ENCODE measurements at regions not wholly inside any gene's neighbourhood (a gene's known extent, or its start where the extent isn't known, plus 50 kb on each side); places are given as distances from the start of the nearest gene placed in this dataset.

DNA sequence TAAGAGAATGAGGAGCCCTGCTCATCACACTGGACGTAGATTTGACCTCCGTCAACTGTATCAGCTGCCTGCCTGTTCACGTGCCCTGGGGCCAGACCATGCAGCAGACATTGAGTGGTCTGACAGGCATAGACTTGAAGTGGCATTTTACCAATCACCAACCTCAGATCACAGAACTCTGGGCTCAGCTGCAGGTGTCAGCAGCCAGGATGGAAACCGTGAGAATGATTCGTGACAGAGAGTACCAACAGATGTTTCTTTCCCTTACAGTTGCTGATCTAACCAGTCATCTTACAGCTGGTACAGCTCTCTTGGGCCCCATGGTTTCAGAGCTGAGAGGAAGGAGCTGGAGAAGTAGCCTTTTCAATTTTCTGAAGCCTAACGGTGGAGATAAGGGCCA is 148.9 kb downstream of the EN1 start:
- DNase-seq (ENCODE audit: low read depth, low spot score): no peak

DNA sequence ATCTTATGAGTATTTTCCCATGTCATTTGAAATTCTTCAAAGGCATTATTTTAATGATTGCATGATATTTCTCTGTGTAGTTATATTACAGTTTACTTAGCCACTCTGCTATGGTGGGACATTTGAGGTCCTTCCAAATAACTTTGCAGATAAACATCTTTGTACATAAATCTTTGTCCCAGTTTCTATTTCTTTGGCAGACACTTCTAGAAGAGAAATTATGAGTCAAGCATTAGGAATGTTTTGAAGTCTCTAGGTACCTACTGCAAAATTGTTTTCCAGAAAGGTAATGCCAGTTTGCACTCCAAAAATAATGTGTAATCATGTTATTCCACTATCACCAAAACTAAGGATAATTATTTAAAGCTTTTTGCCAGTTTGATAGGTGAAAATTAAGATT is 149.7 kb downstream of the EN1 start:
- DNase-seq (ENCODE audit: low read depth, low spot score): peak; percentile 54

GRCh38 chr2:118696786-118697465 is 150.5 kb downstream of the EN1 start:
- DNase-seq (ENCODE audit: low read depth, low spot score): peak; percentile 34

- DNase-seq (ENCODE audit: low read depth, low spot score): no peak
These were observed 154.1 kb downstream of the EN1 start for GRCh38 chr2:118693287-118693822.

DNA sequence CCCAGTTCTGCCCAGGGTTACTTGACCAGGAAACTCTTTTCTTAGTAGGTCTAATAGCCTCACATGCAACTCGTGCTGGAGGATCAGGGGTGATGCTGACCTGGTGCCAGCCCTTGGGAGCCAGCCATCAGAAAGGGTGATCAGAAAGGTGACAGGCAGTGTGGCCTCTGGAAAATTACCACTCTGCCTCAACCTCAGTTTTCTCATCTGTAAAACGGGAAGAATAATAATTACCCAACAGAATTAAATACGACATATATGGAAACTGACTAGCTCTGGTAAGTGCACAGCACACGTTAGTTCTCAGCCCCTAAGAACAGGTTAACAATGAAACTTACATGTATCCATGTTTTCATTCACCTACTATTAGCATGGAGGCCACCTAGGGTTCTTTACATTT is 157.6 kb downstream of the EN1 start:
- DNase-seq (ENCODE audit: low read depth, low spot score): no peak

- no peak for DNase-seq (ENCODE audit: low read depth, low spot score)
These were observed 158.0 kb downstream of the EN1 start for GRCh38 chr2:118689456-118689855.

GRCh38 chr2:118689033-118689432 is 158.4 kb downstream of the EN1 start:
- no peak for DNase-seq (ENCODE audit: low read depth, low spot score)

DNA sequence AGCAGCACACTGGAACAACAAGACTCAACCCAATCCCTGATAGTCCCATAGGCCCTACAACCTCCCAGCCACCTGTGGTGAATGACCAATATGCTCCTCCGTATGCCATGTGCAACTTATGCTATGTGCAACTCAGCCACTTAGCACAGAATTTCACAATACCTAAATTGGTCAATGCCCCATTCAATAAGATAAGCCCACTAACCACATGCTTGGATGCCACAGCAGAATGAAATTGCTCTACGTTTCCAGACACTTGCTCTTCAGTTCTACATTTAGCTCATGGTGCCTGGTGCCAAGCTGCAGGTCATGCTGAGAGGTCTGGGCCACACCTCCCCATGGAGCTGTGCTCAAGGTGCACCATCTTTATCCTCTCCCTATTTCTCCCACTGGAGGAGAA is 159.8 kb downstream of the EN1 start:
- DNase-seq (ENCODE audit: low read depth, low spot score): no peak

DNA sequence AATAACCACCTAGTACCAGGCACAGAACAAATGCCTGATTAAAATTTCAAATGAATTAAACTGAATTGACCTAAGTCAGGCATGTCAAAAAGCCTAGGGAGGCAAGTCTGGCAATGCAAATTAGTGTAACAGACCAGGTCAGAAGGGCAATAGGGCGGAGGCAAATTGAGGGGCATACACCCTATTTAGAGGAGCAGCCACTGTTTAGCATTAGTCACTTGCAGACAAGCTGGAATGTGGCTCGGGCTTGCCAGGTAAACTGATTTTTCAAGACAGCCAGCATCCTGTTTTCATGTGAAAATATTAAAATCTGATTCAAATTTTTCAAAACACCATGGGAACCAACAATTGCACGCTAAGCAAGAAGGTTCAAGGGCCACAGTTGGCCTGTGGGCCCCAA is 160.3 kb downstream of the EN1 start:
- no peak for DNase-seq (ENCODE audit: low read depth, low spot score)

GRCh38 chr2:118686346-118686745 is 161.1 kb downstream of the EN1 start:
- DNase-seq (ENCODE audit: low read depth, low spot score): no peak

GRCh38 chr2:118683460-118683859 is 164.0 kb downstream of the EN1 start:
- no peak for DNase-seq (ENCODE audit: low read depth, low spot score)

DNA sequence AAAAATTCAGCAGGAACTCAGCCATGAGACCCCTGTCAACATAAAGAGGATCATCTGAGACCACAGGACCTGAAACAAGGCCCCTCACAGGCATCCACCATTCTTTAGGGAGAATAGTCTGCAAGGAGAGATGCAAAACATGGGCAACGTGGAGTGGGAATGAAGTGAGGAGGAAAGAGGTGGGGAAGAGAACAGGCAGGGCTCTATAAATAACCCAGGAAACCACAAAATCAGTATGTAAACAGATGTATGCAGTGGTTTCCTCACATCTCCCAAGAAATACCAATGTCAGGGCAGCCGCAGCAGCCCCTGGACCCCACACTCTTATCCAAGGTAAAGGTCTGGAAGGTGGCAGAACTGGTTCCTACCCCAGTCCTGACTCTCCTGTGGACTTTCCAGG is 168.5 kb downstream of the EN1 start:
- no peak for DNase-seq (ENCODE audit: low read depth, low spot score)

- DNase-seq (ENCODE audit: low read depth, low spot score): no peak
These were observed 169.9 kb downstream of the EN1 start for GRCh38 chr2:118677546-118677945.

DNA sequence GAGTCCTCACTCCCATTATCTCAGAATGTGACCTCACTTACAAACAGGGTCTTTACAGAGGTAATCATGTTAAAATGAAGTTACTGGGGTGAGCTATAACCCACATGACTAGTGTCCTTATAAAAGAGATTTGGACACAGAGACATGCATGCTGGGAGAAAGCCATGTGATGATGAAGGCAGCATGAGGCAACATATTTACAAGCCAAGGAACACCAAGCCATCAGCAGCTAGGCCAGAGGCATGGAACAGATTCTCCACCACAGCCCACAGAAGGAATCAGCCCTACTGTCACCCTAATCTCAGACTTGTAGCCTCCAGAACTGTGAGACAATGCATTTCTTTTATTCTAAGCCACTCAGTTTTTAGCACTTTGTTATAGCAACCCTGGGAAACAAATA is 171.9 kb downstream of the EN1 start:
- DNase-seq (ENCODE audit: low read depth, low spot score): no peak

- no peak for DNase-seq (ENCODE audit: low read depth, low spot score)
These were observed 174.8 kb downstream of the EN1 start for GRCh38 chr2:118672571-118673158.

- DNase-seq (ENCODE audit: low read depth, low spot score): no peak
These were observed 175.6 kb downstream of the EN1 start for GRCh38 chr2:118671701-118672454.

DNA sequence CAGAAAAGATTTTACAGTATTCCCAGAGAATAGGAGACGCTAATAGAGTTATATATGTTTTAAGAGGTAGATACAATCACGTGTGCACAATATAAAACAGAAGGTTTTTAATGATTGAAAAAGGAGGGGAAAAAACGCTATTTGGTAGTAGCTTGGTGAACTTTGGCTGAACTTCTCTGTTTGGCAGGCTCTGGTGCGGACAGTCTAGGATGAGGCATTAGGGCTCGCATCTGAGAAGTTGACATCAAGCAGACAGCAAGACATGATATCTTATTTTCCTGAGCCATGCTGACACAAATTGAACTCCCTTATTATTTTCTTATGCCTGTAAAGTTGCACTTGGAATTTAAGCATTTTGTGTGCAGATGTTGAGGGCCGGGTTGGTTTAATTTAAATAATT is 176.6 kb downstream of the EN1 start:
- peak; percentile 64 for DNase-seq (ENCODE audit: low read depth, low spot score)

DNA sequence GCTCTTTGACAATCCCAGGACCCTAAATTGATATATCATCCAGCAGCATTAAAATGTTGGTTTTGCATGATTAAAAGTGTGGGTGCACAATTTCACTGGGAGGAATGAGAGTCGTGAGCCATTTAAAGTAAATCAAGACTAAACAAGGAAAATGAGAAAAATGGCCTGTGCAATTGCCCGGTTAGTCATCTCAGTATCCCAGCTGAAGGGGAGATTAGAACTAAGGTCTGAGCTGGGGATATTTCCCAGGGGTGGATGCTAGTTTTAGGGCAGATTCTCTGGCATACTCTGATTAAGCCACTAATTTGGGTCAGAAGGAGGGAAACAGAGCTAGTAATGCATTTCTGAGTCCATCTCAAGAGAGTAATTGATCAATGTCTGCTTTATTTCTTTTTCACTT is 177.2 kb downstream of the EN1 start:
- DNase-seq (ENCODE audit: low read depth, low spot score): no peak

DNA sequence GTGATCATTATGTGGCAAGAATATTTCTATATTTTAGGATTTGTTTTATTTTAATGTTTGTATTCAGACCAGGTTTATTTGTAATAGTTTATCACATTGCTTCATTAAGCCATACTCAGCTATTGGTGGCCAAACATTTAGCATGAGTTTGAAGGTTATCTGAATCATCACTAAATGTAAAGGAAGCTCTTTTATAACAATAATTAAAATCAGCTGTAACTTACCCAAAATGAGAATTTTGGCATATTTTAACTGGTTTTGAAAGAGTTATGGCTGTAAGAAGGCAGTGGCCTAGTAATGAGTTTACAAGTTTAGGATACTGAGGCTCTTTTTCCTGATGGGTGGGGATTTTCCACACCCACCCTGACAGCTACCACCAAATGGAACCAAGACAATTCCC is 177.8 kb downstream of the EN1 start:
- no peak for DNase-seq (ENCODE audit: low read depth, low spot score)

- DNase-seq (ENCODE audit: low read depth, low spot score): peak; percentile 96
These were observed 178.7 kb downstream of the EN1 start for GRCh38 chr2:118668431-118669424.

- peak; percentile 68 for DNase-seq (ENCODE audit: low read depth, low spot score)
These were observed 179.5 kb downstream of the EN1 start for GRCh38 chr2:118667964-118668363.

DNA sequence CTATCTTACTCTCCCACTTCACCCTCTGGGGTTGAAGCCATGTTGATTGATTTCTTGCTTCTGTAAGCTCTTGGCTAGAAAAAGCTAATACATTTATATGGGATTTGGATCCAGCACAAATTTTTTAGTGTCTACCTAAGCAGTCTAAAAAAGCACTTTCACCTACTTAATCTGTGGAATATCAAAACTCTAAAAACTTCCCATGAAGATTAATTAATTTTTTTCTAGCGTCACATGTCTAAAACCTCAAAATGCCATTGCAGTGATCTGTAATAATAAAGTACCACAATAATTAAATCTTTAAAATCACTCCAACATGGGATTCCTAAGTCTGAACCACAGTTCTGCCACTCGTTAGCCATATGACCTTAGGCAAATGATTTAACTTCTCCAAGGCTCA is 180.1 kb downstream of the EN1 start:
- DNase-seq (ENCODE audit: low read depth, low spot score): peak; percentile 31
